ENCODE measurements at regions not wholly inside any gene's neighbourhood (a gene's known extent, or its start where the extent isn't known, plus 50 kb on each side); places are given as distances from the start of the nearest gene placed in this dataset.

DNA sequence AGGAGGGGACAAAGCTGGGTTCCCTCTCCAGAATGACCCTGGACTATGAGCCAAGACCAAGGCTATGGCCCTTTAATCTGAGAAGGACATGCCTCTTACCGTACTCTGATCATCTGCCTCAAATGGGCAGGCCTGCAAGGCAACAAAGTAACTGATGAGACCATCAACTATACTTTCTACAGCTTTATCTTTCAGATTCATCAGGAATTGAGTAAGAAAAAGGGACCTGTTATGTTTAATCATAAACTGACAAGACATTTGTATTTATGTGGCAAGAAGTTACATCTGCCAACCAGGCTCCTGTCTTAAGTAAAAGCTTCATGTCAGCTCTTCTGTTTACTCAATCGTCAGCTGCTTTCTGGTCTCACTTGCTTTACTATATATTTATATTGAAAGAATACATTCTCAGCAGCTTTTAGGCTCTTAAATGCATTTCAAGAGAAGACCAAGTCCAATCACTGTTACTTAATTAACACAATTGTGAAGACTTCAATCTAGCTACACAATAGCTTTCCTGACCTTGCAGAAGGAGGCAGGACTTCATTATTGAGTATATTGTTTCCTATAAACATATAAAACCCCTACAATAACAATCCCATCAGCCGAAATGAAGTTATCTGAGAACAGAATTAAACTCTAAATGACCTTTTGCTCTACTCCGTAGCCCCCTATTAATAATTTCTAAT lies 163.8 kb downstream of the ETAA1 start:
- H3K4me3 ChIP-seq (ENCODE audit: low read depth, low read length), result no peak overlapping the region
- no peaks in the 10 kb centered on the region for H3K27me3 ChIP-seq (ENCODE audit: control insufficient read depth, insufficient read depth, low read length)
- TF ChIP-seq, protein P1, sequence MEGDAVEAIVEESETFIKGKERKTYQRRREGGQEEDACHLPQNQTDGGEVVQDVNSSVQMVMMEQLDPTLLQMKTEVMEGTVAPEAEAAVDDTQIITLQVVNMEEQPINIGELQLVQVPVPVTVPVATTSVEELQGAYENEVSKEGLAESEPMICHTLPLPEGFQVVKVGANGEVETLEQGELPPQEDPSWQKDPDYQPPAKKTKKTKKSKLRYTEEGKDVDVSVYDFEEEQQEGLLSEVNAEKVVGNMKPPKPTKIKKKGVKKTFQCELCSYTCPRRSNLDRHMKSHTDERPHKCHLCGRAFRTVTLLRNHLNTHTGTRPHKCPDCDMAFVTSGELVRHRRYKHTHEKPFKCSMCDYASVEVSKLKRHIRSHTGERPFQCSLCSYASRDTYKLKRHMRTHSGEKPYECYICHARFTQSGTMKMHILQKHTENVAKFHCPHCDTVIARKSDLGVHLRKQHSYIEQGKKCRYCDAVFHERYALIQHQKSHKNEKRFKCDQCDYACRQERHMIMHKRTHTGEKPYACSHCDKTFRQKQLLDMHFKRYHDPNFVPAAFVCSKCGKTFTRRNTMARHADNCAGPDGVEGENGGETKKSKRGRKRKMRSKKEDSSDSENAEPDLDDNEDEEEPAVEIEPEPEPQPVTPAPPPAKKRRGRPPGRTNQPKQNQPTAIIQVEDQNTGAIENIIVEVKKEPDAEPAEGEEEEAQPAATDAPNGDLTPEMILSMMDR (IDR thresholded peaks at IDR 0.05; ENCODE audit: insufficient read depth, low read length, poor library complexity, severe bottlenecking), result no peak
- H3K36me3 ChIP-seq (ENCODE audit: control insufficient read depth, insufficient read depth, low read length), result no peaks in the 10 kb centered on the region
- no peak for DNase-seq (ENCODE audit: low read depth)

DNA sequence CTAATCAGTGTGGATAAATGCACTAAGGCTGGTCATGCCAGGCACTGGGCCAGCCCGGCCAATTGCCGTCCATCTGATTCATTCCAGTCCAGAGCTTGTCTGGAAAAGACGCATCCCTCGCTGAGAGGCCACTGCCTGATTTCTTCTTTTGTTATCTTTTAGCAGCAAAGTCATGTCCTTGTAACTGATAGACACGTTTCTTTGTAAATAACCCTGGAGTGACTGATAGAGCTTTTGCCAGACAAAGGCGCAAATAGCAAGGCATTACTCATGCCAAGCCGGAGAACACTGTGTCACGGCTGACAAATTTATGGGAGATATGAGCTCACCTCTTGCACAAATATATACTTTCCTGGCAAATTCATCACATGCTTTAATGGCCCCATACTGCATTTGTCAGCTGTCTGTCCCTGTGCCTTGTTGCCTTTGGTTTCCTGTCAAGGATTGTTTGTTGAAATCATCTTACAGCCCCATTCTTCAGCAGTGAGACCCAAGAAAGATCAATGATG lies 164.4 kb downstream of the ETAA1 start:
- no peak overlapping the region for H3K4me3 ChIP-seq (ENCODE audit: low read depth, low read length)
- TF ChIP-seq, protein P1 (IDR thresholded peaks at IDR 0.05; ENCODE audit: insufficient read depth, low read length, poor library complexity, severe bottlenecking), result no peak

DNA sequence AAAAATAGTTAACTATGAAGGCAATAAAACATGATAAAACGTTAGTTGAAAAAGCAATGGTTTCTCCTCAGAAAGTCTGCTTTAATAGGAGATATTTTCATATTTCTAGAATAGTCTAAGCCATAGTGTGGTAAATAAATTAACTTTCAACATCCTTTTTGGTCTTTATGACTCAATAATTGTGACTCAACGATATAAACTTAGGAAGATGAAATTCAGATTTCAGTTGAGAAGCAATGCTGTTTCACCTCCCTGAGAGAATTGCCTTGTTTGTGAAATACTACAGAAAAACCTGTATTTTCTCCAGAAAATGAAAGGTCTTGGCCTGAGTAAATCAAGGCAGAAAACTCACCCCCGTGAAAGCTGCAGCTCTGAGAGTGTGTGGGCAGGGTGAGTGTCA lies 166.9 kb downstream of the ETAA1 start:
- TF ChIP-seq, protein P1 (IDR thresholded peaks at IDR 0.05; ENCODE audit: insufficient read depth, low read length, poor library complexity, severe bottlenecking), result no peak

More for the DNA sequence above, 164.4 kb downstream of the ETAA1 start:
- Histone ChIP-seq H3K27me3 (ENCODE audit: control insufficient read depth, insufficient read depth, low read length) (no peaks in the 10 kb centered on the region), H3K36me3 (ENCODE audit: control insufficient read depth, insufficient read depth, low read length) (no peaks in the 10 kb centered on the region)
- peak; percentile 88 for DNase-seq (ENCODE audit: low read depth)

DNA sequence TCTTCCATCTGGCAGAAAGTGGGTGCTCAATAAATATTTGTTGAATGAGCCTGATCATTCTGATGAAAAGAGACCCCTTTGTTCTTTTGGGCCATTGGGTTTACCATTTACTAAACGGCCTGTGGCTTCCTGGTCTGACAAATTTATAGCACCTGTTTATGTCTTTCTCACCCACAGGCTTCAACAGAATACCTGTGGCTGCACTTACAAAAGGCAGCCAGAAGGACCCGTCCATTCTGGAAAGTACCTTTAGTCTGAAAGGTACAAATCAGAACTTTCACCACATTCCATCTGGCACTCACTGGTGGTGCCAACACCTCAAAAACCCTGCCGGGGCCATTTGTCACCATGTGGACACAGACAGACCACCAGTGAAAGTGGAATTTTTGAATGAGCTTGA lies 167.5 kb downstream of the ETAA1 start:
- no peak overlapping the region for H3K4me3 ChIP-seq (ENCODE audit: low read depth, low read length)
- TF ChIP-seq, protein P1 (IDR thresholded peaks at IDR 0.05; ENCODE audit: insufficient read depth, low read length, poor library complexity, severe bottlenecking), result no peak
- no peak for DNase-seq (ENCODE audit: low read depth)
- H3K36me3 ChIP-seq (ENCODE audit: control insufficient read depth, insufficient read depth, low read length), result no peaks in the 10 kb centered on the region
- no peaks in the 10 kb centered on the region for H3K27me3 ChIP-seq (ENCODE audit: control insufficient read depth, insufficient read depth, low read length)

More for the DNA sequence above, 166.9 kb downstream of the ETAA1 start:
- no peaks in the 10 kb centered on the region for H3K27me3 ChIP-seq (ENCODE audit: control insufficient read depth, insufficient read depth, low read length)
- DNase-seq (ENCODE audit: low read depth), result no peak
- H3K4me3 ChIP-seq (ENCODE audit: low read depth, low read length), result no peak overlapping the region
- no peaks in the 10 kb centered on the region for H3K36me3 ChIP-seq (ENCODE audit: control insufficient read depth, insufficient read depth, low read length)

DNA sequence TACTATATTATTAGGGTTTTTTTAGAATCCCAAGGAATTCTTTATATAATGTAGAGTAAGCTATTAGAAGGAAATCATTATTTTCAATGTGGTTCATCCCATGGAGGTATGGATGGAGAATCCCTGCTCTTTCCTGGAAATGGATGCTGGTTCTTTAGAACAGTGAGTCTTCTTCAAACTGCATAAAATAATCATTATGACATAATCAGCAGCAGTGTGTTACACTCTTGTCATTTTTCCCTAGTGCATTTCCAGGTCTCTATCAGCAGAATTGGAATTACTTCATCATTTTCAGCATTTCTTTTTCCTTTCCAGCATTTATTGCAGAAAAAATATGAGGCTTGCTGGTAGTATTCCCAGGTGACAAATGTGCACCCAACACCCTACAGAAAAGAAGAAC lies 168.1 kb downstream of the ETAA1 start:
- H3K4me3 ChIP-seq (ENCODE audit: low read depth, low read length), result no peak overlapping the region
- H3K27me3 ChIP-seq (ENCODE audit: control insufficient read depth, insufficient read depth, low read length), result no peaks in the 10 kb centered on the region
- no peak for DNase-seq (ENCODE audit: low read depth)
- H3K36me3 ChIP-seq (ENCODE audit: control insufficient read depth, insufficient read depth, low read length), result no peaks in the 10 kb centered on the region
- TF ChIP-seq, protein P1 (IDR thresholded peaks at IDR 0.05; ENCODE audit: insufficient read depth, low read length, poor library complexity, severe bottlenecking), result no peak

DNA sequence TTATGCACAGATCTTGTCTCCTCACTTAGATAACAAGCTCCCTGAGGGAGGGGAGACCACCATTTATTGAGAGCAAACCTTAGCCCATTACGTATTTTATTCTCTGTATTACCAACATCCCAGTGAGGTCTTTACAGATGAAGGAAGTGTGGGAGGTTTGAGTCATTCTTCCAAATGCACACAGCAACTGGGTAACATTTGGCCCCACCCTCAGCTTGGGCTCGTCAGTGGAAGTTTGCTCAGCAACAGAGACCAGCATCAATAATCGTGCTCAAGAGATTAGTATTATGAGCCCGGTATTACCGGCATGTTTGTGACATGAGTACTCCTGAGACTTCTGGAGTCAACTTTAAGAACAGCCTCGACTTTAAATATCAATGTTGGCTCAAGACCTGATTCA lies 168.6 kb downstream of the ETAA1 start:
- TF ChIP-seq, protein P1 (IDR thresholded peaks at IDR 0.05; ENCODE audit: insufficient read depth, low read length, poor library complexity, severe bottlenecking), result no peak
- no peaks in the 10 kb centered on the region for H3K36me3 ChIP-seq (ENCODE audit: control insufficient read depth, insufficient read depth, low read length)
- no peak for DNase-seq (ENCODE audit: low read depth)
- no peaks in the 10 kb centered on the region for H3K27me3 ChIP-seq (ENCODE audit: control insufficient read depth, insufficient read depth, low read length)
- H3K4me3 ChIP-seq (ENCODE audit: low read depth, low read length), result no peak overlapping the region
